ENCODE measurements at regions not wholly inside any gene's neighbourhood (a gene's known extent, or its start where the extent isn't known, plus 50 kb on each side); places are given as distances from the start of the nearest gene placed in this dataset.

- Mint-ChIP-seq H3K4me3 (no peak overlapping the region), H3K27ac (no peak overlapping the region), H3K36me3 (ENCODE audit: low read depth) (no peaks in the 10 kb centered on the region), H3K4me1 (ENCODE audit: low read depth) (no peaks in the 10 kb centered on the region), H3K9me3 (no peaks in the 10 kb centered on the region), H3K27me3 (ENCODE audit: insufficient read depth) (no peaks in the 10 kb centered on the region)
- DNase-seq, result no peak
- no peak for TF ChIP-seq CTCF (IDR thresholded peaks at IDR 0.05)
Observed at GRCh38 chr6:81656231-81656630, 96.2 kb downstream of the TENT5A start.

GRCh38 chr6:81655696-81656095 lies 96.8 kb downstream of the TENT5A start:
- H3K27me3 Mint-ChIP-seq (ENCODE audit: insufficient read depth), result no peaks in the 10 kb centered on the region
- H3K27ac Mint-ChIP-seq, result no peak overlapping the region
- H3K4me3 Mint-ChIP-seq, result no peak overlapping the region
- H3K4me1 Mint-ChIP-seq (ENCODE audit: low read depth), result peaks cover 2% of the 10 kb centered on the region
- no peaks in the 10 kb centered on the region for H3K9me3 Mint-ChIP-seq
- DNase-seq, result no peak
- H3K36me3 Mint-ChIP-seq (ENCODE audit: low read depth), result 0 out of 2 replicates have a peak, but pooled peaks cover under 1% of the 10 kb centered on the region
- TF ChIP-seq CTCF (IDR thresholded peaks at IDR 0.05), result no peak

- Mint-ChIP-seq H3K27ac (no peak overlapping the region), H3K4me1 (ENCODE audit: low read depth) (peaks cover 9% of the 10 kb centered on the region), H3K27me3 (ENCODE audit: insufficient read depth) (no peaks in the 10 kb centered on the region), H3K4me3 (no peak overlapping the region), H3K9me3 (no peaks in the 10 kb centered on the region), H3K36me3 (ENCODE audit: low read depth) (peaks cover 8% of the 10 kb centered on the region; the same call in 1 of the 2 replicates)
- no peak for DNase-seq
- no peak for TF ChIP-seq CTCF (IDR thresholded peaks at IDR 0.05)
Observed at GRCh38 chr6:81648502-81648901, 104.0 kb downstream of the TENT5A start.

GRCh38 chr6:81643156-81643555 lies 109.3 kb downstream of the TENT5A start:
- no peaks in the 10 kb centered on the region for H3K9me3 Mint-ChIP-seq
- no peak overlapping the region for H3K27ac Mint-ChIP-seq
- peaks cover 1% of the 10 kb centered on the region; the same call in 1 of the 2 replicates for H3K27me3 Mint-ChIP-seq (ENCODE audit: insufficient read depth)
- peaks cover 4% of the 10 kb centered on the region; the same call in 1 of the 2 replicates for H3K36me3 Mint-ChIP-seq (ENCODE audit: low read depth)
- peaks cover 7% of the 10 kb centered on the region; the same call in 1 of the 2 replicates for H3K4me1 Mint-ChIP-seq (ENCODE audit: low read depth)
- no peak overlapping the region for H3K4me3 Mint-ChIP-seq
- TF ChIP-seq CTCF (IDR thresholded peaks at IDR 0.05), result no peak
- DNase-seq, result no peak

- Mint-ChIP-seq H3K4me1 (ENCODE audit: low read depth) (peaks cover 16% of the 10 kb centered on the region), H3K27me3 (ENCODE audit: insufficient read depth) (peaks cover 1% of the 10 kb centered on the region; the same call in 1 of the 2 replicates), H3K27ac (no peak overlapping the region), H3K9me3 (no peaks in the 10 kb centered on the region), H3K36me3 (ENCODE audit: low read depth) (peaks cover 4% of the 10 kb centered on the region; the same call in 1 of the 2 replicates), H3K4me3 (no peak overlapping the region)
- TF ChIP-seq CTCF (IDR thresholded peaks at IDR 0.05), result no peak
- no peak for DNase-seq
Observed at GRCh38 chr6:81640891-81641290, 111.6 kb downstream of the TENT5A start.

GRCh38 chr6:81640126-81640525 lies 112.4 kb downstream of the TENT5A start:
- Mint-ChIP-seq H3K4me3 (no peak overlapping the region), H3K27me3 (ENCODE audit: insufficient read depth) (peaks cover 1% of the 10 kb centered on the region; the same call in 1 of the 2 replicates), H3K27ac (no peak overlapping the region), H3K36me3 (ENCODE audit: low read depth) (peaks cover 4% of the 10 kb centered on the region; the same call in 1 of the 2 replicates), H3K9me3 (no peaks in the 10 kb centered on the region), H3K4me1 (ENCODE audit: low read depth) (peaks cover 16% of the 10 kb centered on the region)
- no peak for TF ChIP-seq CTCF (IDR thresholded peaks at IDR 0.05)
- DNase-seq, result no peak
